ENCODE measurements at regions not wholly inside any gene's neighbourhood (a gene's known extent, or its start where the extent isn't known, plus 50 kb on each side); places are given as distances from the start of the nearest gene placed in this dataset.

GRCh38 chrX:121671649-121672048 is 624.2 kb downstream of the GLUD2 start (continued):
- TF ChIP-seq HCFC1 (IDR thresholded peaks at IDR 0.05; ENCODE audit: low read length) (no peak), MAX (IDR thresholded peaks at IDR 0.05; ENCODE audit: low read depth, low read length) (no peak), HDAC2 (IDR thresholded peaks at IDR 0.05) (no peak), NFXL1 (IDR thresholded peaks at IDR 0.05; ENCODE audit: borderline replicate concordance) (no peak), MYC (IDR thresholded peaks at IDR 0.05; ENCODE audit: insufficient read depth, insufficient read length, insufficient replicate concordance, low read length, severe bottlenecking) (no peak), RCOR1 (conservative IDR thresholded peaks at IDR 0.05; ENCODE audit: low read depth, low read length) (no peak), BACH1 (IDR thresholded peaks at IDR 0.05; ENCODE audit: borderline replicate concordance) (peak; percentile 32; the same call in 1 of the 2 replicates), PML (IDR thresholded peaks at IDR 0.05; ENCODE audit: low read length) (no peak), E2F8 (IDR thresholded peaks at IDR 0.05; ENCODE audit: low read depth, partially characterized antibody) (no peak), BHLHE40 (IDR thresholded peaks at IDR 0.05; ENCODE audit: borderline replicate concordance in 1 of 2, low read depth in 2 of 2, low read length in 1 of 2) (no peak), NBN (IDR thresholded peaks at IDR 0.05) (no peak), NR2C1 (IDR thresholded peaks at IDR 0.05) (no peak), SREBF2 (IDR thresholded peaks at IDR 0.05; ENCODE audit: low read length) (no peak), SRF (IDR thresholded peaks at IDR 0.05; ENCODE audit: low read depth in 2 of 2, low read length in 2 of 2) (no peak), IRF4 (IDR thresholded peaks at IDR 0.05; ENCODE audit: low read depth, low read length) (no peak), FOS (IDR thresholded peaks at IDR 0.05; ENCODE audit: borderline replicate concordance, extremely low read depth, insufficient read length) (no peak), ATF7 (IDR thresholded peaks at IDR 0.05; ENCODE audit: low read depth) (peak; percentile 42; the same call in 1 of the 2 replicates), E2F4 (IDR thresholded peaks at IDR 0.05; ENCODE audit: low read depth, low read length) (no peak), CREM (IDR thresholded peaks at IDR 0.05; ENCODE audit: low read depth) (no peak), PAX5 (IDR thresholded peaks at IDR 0.05; ENCODE audit: borderline replicate concordance, low read depth, low read length) (no peak), STAT3 (IDR thresholded peaks at IDR 0.05; ENCODE audit: low read depth, low read length) (no peak), ZBTB4 (CRISPR knock-in tag; IDR thresholded peaks at IDR 0.05) (no peak), GATAD2B (conservative IDR thresholded peaks at IDR 0.05; ENCODE audit: low read depth) (no peak), FOXK2 (IDR thresholded peaks at IDR 0.05) (no peak), SREBF1 (IDR thresholded peaks at IDR 0.05; ENCODE audit: low read length) (no peak), RB1 (IDR thresholded peaks at IDR 0.05; ENCODE audit: borderline replicate concordance) (no peak), RELA (IDR thresholded peaks at IDR 0.05; ENCODE audit: borderline replicate concordance, partially characterized antibody) (no peak), CHD4 (IDR thresholded peaks at IDR 0.05) (no peak), SMARCA5 (IDR thresholded peaks at IDR 0.05) (no peak)

Measured in GM12878 (cell line).